Suprapubic skin (tissue), 3 donors: ENCODE measurements at regions not wholly inside any gene's neighbourhood (a gene's known extent, or its start where the extent isn't known, plus 50 kb on each side); places are given as distances from the start of the nearest gene placed in this dataset.

Source experiments
- CTCF ChIP-seq, 2 donors: fragments of 200-600 bp in 1 of 2; fragments of 450-650 bp in 1 of 2; sonication (generic) in 1 of 2; IDR thresholded peaks; one replicate each; pipeline ENCODE4 v1.5.1; 2016 to 2019; ENCODE audit warnings: antibody characterized with exemption in 2 of 2, mild to moderate bottlenecking in 1 of 2, moderate library complexity in 1 of 2
- EP300 ChIP-seq: sonication (generic); formaldehyde crosslinking; IDR thresholded peaks from one replicate; pipeline ENCODE4 v1.6.1; 2017; ENCODE audit warnings: antibody characterized with exemption

- TF ChIP-seq CTCF (IDR thresholded peaks at IDR 0.05) (no peak), EP300 (no peak)
Observed at GRCh38 chr7:95694334-95694733, 78.0 kb upstream of the DYNC1I1 start.
